ENCODE measurements at regions not wholly inside any gene's neighbourhood (a gene's known extent, or its start where the extent isn't known, plus 50 kb on each side); places are given as distances from the start of the nearest gene placed in this dataset.

DNA sequence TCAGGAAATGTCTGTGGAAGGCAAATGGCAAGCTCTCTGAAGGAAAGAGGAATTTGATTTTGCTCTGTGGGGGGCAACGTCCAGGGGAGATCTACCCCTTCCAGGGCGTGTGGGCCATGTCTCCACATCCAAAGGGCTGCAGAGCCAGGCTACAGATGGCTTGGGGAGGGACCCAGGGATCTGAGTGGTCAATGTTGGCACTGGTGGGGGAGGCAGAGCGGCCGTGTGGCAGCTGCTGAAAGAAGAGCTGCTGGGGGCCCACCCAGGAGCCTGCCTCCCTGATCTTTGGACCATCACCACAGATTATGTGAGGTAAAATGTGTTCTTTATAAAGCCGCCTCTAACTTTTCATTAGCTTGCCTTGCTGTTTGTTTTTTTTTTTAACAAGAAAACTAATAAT is 144.1 kb downstream of the HERPUD2 start:
- ChIA-PET POLR2A (no interaction called here), CTCF (no interaction called here)
- TF ChIP-seq, protein P1, sequence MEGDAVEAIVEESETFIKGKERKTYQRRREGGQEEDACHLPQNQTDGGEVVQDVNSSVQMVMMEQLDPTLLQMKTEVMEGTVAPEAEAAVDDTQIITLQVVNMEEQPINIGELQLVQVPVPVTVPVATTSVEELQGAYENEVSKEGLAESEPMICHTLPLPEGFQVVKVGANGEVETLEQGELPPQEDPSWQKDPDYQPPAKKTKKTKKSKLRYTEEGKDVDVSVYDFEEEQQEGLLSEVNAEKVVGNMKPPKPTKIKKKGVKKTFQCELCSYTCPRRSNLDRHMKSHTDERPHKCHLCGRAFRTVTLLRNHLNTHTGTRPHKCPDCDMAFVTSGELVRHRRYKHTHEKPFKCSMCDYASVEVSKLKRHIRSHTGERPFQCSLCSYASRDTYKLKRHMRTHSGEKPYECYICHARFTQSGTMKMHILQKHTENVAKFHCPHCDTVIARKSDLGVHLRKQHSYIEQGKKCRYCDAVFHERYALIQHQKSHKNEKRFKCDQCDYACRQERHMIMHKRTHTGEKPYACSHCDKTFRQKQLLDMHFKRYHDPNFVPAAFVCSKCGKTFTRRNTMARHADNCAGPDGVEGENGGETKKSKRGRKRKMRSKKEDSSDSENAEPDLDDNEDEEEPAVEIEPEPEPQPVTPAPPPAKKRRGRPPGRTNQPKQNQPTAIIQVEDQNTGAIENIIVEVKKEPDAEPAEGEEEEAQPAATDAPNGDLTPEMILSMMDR (IDR thresholded peaks at IDR 0.05; ENCODE audit: control extremely low read depth, extremely low read depth, low read depth, missing control alignments): no peak
- DNase-seq (ENCODE audit: extremely low spot score): no peak

DNA sequence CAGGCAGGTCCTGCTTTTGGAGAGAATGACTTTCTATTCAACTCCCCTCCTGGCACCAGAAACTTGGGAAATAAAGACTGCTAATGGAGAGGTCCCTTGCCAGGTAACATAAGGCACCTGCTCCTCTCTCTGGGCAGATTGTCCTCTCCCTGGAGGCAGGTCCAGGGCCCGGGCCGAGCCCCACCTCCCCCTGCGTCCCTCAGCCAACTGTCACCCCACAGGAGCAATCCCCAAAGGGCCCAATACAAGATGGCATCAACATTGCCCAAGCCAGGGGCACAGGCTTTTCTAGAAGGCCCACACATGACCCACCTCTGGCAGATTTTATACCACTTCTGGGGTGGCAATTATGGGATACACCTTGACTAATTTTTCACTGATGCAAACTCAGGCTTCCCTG is 145.2 kb downstream of the HERPUD2 start:
- TF ChIP-seq, protein P1 (IDR thresholded peaks at IDR 0.05; ENCODE audit: control extremely low read depth, extremely low read depth, low read depth, missing control alignments): no peak
- POLR2A ChIA-PET: no interaction called here
- CTCF ChIA-PET: no interaction called here
- no peak for DNase-seq (ENCODE audit: extremely low spot score)

DNA sequence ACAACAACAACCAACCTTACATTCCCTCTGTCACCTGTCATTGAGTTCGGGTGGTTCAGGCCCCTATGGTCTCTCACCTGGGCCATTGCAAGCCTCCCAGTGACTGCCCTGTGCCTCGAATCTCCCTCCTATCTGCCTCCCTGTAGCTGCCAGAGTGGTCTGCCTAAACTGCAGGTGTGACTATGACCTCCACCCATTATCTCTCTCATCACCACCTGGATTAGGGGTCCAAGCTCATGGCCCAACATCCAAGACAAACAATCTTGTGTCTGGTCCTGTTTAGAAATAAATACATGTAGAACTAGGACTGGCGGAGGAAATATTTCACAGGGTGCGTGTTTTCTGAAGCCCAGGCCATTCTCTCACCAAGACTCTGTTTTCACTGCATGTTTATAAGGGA is 146.6 kb downstream of the HERPUD2 start:
- POLR2A ChIA-PET: no interaction called here
- DNase-seq (ENCODE audit: extremely low spot score): no peak
- CTCF ChIA-PET: interaction anchor here (1.0 kb wide), 1 partner anchor 10 kb away, joined by 3 read pairs; no protein-coding TSS in a partner anchor
- TF ChIP-seq, protein P1 (IDR thresholded peaks at IDR 0.05; ENCODE audit: control extremely low read depth, extremely low read depth, low read depth, missing control alignments): no peak

DNA sequence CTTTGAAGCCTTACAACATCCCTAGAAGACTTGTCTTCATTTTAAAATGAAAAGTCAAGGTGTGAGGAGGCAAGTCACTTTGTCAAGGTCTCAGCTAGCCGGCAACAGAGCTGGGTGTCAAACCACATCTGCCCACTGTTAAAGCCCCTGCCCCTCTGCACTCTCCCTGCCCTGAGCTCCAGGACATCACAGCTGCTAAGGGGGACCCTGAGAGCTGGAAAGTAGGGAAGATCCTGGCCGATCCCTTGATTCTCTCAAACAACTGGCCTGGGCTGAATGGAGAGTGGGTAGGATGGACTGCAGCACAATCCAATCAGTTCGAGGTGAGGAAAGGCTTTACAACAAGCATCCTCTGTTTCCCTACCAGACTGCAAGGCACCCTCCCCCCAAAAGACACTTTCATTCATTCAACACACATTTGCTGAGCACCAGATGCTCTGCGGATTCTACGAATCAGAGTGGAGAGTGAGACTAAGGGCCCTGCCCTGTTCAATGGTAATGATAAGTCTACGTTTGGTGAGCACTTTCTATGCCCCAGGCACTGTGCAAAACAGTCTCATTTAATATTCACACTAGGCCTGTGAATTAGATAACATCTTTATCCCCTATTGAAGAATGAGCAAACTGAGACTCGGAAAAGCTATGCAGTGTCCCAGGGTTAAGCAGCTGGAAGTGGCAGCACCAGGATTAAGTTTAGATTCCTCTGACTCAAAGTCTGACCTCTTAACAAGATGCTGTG is 148.1 kb downstream of the HERPUD2 start:
- CTCF ChIA-PET: no interaction called here
- no peak for DNase-seq (ENCODE audit: extremely low spot score)
- POLR2A ChIA-PET: no interaction called here
- TF ChIP-seq, protein P1 (IDR thresholded peaks at IDR 0.05; ENCODE audit: control extremely low read depth, extremely low read depth, low read depth, missing control alignments): no peak

DNA sequence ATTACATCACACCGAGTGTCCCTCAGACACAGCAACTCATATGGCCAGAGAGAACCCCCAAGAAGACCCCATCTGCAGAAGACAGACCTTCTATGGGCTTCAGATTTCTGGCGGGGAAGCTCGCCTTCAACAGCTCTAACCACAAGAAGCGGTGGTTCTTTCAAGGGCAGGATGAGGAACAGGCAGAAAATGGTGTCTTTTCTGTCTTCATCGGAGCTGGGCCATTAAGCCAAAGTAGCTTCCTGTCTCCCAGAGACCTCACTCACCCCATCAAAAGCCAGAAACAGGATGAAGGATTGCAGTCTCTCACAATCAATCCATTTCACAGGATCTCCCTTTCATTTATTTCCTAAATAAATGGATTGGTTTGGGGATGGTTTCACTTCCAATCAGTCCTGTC is 149.1 kb downstream of the HERPUD2 start:
- CTCF ChIA-PET: interaction anchor here (1.9 kb wide), 1 partner anchor 26 kb away, joined by 7 read pairs; no protein-coding TSS in a partner anchor
- no peak for DNase-seq (ENCODE audit: extremely low spot score)
- POLR2A ChIA-PET: no interaction called here
- TF ChIP-seq, protein P1 (IDR thresholded peaks at IDR 0.05; ENCODE audit: control extremely low read depth, extremely low read depth, low read depth, missing control alignments): no peak

DNA sequence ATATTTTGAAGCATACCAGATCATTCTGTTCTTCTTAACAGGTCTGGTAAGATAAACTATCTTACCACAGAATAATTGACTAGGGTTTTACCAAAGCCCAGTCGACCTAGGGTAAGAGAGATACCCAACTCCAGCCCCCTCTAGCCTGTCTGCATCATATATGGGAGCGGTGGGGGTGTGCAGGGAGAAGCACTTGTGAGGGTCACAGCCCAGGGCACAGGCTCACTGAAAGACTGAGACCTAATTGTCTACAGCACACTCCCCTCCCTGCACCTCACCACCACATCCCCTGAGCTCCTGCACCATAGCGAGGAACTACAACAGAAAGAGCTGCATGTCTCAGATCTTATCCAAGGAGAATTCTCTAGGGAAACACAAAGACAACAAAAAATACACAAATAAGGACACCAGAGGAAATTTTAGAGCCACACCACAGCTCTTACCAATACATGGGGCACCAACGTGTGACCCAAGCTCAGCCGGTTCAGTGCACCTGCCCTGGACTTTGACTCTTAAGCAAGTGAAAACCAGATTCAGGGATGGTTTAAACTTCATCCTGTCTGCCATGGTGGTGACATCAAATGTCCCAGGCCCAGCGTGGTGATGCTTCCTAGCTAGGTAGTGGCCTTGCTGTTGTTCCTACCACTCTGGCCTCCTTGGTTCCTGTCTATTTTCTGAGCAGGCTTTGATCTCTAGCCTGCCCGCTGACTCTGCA is 150.8 kb downstream of the HERPUD2 start:
- POLR2A ChIA-PET: no interaction called here
- CTCF ChIA-PET: interaction anchor here (1.7 to 2.1 kb wide), 3 partner anchors 10 to 81 kb away, joined by 4 to 7 read pairs (median 7); no protein-coding TSS in a partner anchor
- no peak for DNase-seq (ENCODE audit: extremely low spot score)
- TF ChIP-seq, protein P1 (IDR thresholded peaks at IDR 0.05; ENCODE audit: control extremely low read depth, extremely low read depth, low read depth, missing control alignments): no peak
